Hepatocyte (in vitro differentiated cells): ENCODE measurements at regions not wholly inside any gene's neighbourhood (a gene's known extent, or its start where the extent isn't known, plus 50 kb on each side); places are given as distances from the start of the nearest gene placed in this dataset.

ENCODE experiments used
- DNase-seq: peaks from one replicate; pipeline ENCODE4 v3.0.0-alpha.2; 2016; ENCODE audit warnings: low spot score
- H2AFZ ChIP-seq: fragments of 200-600 bp; sonication (generic); 2 replicates; pipeline ENCODE4 v1.6.0; 2016; ENCODE audit warnings: antibody characterized with exemption, mild to moderate bottlenecking
- H3K27ac ChIP-seq: fragments of 200-600 bp; sonication (generic); 2 replicates; pipeline ENCODE4 v1.5.1; 2016; ENCODE audit warnings: mild to moderate bottlenecking
- H3K27me3 ChIP-seq: fragments of 200-600 bp; sonication (generic); 2 replicates; pipeline ENCODE4 v1.6.1; 2016
- H3K36me3 ChIP-seq: fragments of 200-600 bp; sonication (generic); replicated peaks from 2 replicates; pipeline ENCODE4 v1.5.1; 2016; ENCODE audit warnings: low read depth; ENCODE audit not compliant: insufficient read depth
- H3K4me1 ChIP-seq: fragments of 200-600 bp; sonication (generic); 2 replicates; pipeline ENCODE4 v1.5.1; 2016; ENCODE audit warnings: mild to moderate bottlenecking, moderate library complexity; ENCODE audit not compliant: insufficient read depth
- H3K4me2 ChIP-seq: fragments of 200-600 bp; sonication (generic); 2 replicates; pipeline ENCODE4 v1.6.0; 2016
- H3K4me3 ChIP-seq: fragments of 200-600 bp; sonication (generic); 2 replicates; pipeline ENCODE4 v1.5.1; 2016; ENCODE audit warnings: mild to moderate bottlenecking
- H3K79me2 ChIP-seq: fragments of 200-600 bp; sonication (generic); 2 replicates; pipeline ENCODE4 v1.6.0; 2017; ENCODE audit warnings: mild to moderate bottlenecking
- H3K9me2 ChIP-seq: fragments of 200-600 bp; sonication (generic); replicated peaks from 2 replicates; pipeline ENCODE4 v1.6.0; 2017; ENCODE audit warnings: mild to moderate bottlenecking; ENCODE audit not compliant: insufficient read depth
- H3K9me3 ChIP-seq: fragments of 200-600 bp; sonication (generic); 2 replicates; pipeline ENCODE4 v1.5.1; 2016; ENCODE audit warnings: low read depth, mild to moderate bottlenecking
- H4K20me1 ChIP-seq: fragments of 200-600 bp; sonication (generic); 2 replicates; pipeline ENCODE4 v1.6.0; 2016; ENCODE audit warnings: mild to moderate bottlenecking; ENCODE audit not compliant: insufficient read depth, poor library complexity, severe bottlenecking
- EZH2 ChIP-seq: fragments of 200-600 bp; sonication (generic); IDR thresholded peaks from 2 replicates; pipeline ENCODE4 v1.6.1; 2016; ENCODE audit warnings: antibody characterized with exemption, mild to moderate bottlenecking, borderline replicate concordance
- EZH2phosphoT487 ChIP-seq: fragments of 200-600 bp; sonication (generic); IDR thresholded peaks from one replicate; pipeline ENCODE4 v1.6.1; 2018; ENCODE audit warnings: antibody characterized with exemption, mild to moderate bottlenecking, low read depth, moderate library complexity; ENCODE audit not compliant: unreplicated experiment, severe bottlenecking
- WGBS: methylation state at CpG from one replicate; pipeline ENCODE4 v1.1.6; 2016; ENCODE audit warnings: low lambda C conversion rate; ENCODE audit errors: missing lambda C conversion rate; 5-methylcytosine and 5-hydroxymethylcytosine counted together
- TF ChIP-seq, protein P1 (sequence below): fragments of 200-600 bp; sonication (generic); IDR thresholded peaks from 2 replicates; pipeline ENCODE4 v1.5.1; 2016; ENCODE audit warnings: antibody characterized with exemption, mild to moderate bottlenecking; ENCODE audit not compliant: poor library complexity

DNA sequence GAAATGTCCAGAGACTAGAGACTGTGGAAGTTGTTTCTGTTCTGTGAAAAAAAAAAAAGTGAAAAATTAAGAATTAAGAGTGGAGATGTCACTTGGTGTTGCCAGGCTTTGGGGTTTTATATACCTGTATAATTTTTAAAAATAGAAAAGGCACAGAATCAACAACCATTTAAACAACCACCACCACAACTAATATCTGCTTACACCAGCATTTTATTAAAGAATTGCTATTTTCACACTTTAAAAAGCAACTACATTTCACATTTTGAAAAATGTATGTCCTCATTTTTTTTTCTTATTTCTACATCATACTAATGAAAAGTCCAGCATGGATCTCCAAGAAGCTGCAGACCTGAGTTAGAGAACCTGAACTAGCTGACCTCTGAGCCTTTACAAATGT, 167.5 kb upstream of the DTNA start:
- Histone ChIP-seq H3K4me3 (no peak overlapping the region), H2AFZ (no peak overlapping the region), H3K4me2 (no peak overlapping the region), H3K27me3 (no peaks in the 10 kb centered on the region), H3K79me2 (no peaks in the 10 kb centered on the region), H3K9me2 (no peaks in the 10 kb centered on the region), H3K27ac (no peak overlapping the region), H4K20me1 (no peaks in the 10 kb centered on the region), H3K36me3 (no peaks in the 10 kb centered on the region), H3K9me3 (no peaks in the 10 kb centered on the region), H3K4me1 (no peaks in the 10 kb centered on the region)
- TF ChIP-seq EZH2: no peak
- no peak for TF ChIP-seq EZH2phosphoT487
- TF ChIP-seq, protein P1, sequence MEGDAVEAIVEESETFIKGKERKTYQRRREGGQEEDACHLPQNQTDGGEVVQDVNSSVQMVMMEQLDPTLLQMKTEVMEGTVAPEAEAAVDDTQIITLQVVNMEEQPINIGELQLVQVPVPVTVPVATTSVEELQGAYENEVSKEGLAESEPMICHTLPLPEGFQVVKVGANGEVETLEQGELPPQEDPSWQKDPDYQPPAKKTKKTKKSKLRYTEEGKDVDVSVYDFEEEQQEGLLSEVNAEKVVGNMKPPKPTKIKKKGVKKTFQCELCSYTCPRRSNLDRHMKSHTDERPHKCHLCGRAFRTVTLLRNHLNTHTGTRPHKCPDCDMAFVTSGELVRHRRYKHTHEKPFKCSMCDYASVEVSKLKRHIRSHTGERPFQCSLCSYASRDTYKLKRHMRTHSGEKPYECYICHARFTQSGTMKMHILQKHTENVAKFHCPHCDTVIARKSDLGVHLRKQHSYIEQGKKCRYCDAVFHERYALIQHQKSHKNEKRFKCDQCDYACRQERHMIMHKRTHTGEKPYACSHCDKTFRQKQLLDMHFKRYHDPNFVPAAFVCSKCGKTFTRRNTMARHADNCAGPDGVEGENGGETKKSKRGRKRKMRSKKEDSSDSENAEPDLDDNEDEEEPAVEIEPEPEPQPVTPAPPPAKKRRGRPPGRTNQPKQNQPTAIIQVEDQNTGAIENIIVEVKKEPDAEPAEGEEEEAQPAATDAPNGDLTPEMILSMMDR: no peak
- no peak for DNase-seq

DNA sequence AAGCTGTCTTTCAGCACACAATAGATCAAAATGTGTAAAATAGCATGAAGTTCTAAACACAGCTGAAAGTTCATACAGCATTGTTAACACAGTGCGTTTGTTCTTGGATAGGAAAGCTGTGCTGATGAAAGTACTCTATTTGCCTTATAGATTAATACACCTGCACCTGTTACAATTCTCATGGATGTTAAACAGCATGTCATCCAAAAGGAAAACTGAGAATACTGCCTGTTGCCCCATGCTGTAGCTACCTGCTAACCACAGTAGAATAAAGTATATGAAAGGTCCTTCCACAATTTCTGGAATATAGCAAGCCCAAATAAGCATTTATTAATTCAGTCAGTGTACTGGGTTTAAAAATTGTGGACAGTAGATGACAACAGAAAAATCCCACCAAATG, 166.7 kb upstream of the DTNA start:
- no peaks in the 10 kb centered on the region for H3K36me3 ChIP-seq
- no peak overlapping the region for H3K4me3 ChIP-seq
- WGBS: 68% methylated on average over 1 of the region's 1 CpG
- H2AFZ ChIP-seq: no peak overlapping the region
- no peaks in the 10 kb centered on the region for H3K9me3 ChIP-seq
- H3K79me2 ChIP-seq: no peaks in the 10 kb centered on the region
- TF ChIP-seq EZH2 (no peak), EZH2phosphoT487 (no peak)
- TF ChIP-seq, protein P1: no peak
- H3K27ac ChIP-seq: no peak overlapping the region
- H4K20me1 ChIP-seq: no peaks in the 10 kb centered on the region
- DNase-seq: no peak
- no peaks in the 10 kb centered on the region for H3K27me3 ChIP-seq
- no peaks in the 10 kb centered on the region for H3K9me2 ChIP-seq
- no peaks in the 10 kb centered on the region for H3K4me1 ChIP-seq
- H3K4me2 ChIP-seq: no peak overlapping the region

DNA sequence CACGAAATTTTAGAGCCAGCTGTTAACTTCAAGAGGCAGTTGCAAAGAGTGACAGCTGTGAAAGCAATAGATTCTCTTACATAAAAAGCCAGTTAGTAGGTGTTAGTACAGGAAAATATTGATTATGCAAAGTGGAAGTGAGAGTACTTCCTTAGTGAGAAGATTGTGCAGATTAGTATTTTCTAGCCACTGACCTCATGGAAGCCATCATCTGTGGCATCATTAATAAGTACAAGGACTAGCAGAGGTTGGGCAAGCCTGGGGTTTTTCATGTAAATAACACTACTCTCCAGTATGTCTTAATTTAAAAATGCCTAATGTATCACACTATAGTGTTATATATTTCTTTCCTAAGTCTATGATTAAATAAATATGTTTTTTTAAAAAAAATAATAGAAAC, 166.2 kb upstream of the DTNA start:
- Histone ChIP-seq H3K4me3 (no peak overlapping the region), H3K27ac (no peak overlapping the region), H3K4me1 (no peaks in the 10 kb centered on the region), H3K9me3 (no peaks in the 10 kb centered on the region), H2AFZ (no peak overlapping the region), H4K20me1 (no peaks in the 10 kb centered on the region), H3K9me2 (no peaks in the 10 kb centered on the region), H3K36me3 (no peaks in the 10 kb centered on the region), H3K79me2 (no peaks in the 10 kb centered on the region), H3K27me3 (no peaks in the 10 kb centered on the region), H3K4me2 (no peak overlapping the region)
- DNase-seq: no peak
- TF ChIP-seq, protein P1: no peak
- TF ChIP-seq EZH2 (no peak), EZH2phosphoT487 (no peak)
- 64% methylated on average over 1 of the region's 1 CpG for WGBS

GRCh38 chr18:34544930-34545329, 165.2 kb upstream of the DTNA start:
- no peaks in the 10 kb centered on the region for H4K20me1 ChIP-seq
- H3K27ac ChIP-seq: no peak overlapping the region
- no peaks in the 10 kb centered on the region for H3K79me2 ChIP-seq
- no peak overlapping the region for H3K4me3 ChIP-seq
- no peak for TF ChIP-seq EZH2
- no peak for TF ChIP-seq EZH2phosphoT487
- TF ChIP-seq, protein P1: no peak
- no peaks in the 10 kb centered on the region for H3K27me3 ChIP-seq
- H3K4me1 ChIP-seq: no peaks in the 10 kb centered on the region
- WGBS: 84% methylated on average over 3 of the region's 3 CpGs
- DNase-seq: no peak
- H3K9me3 ChIP-seq: no peaks in the 10 kb centered on the region
- no peaks in the 10 kb centered on the region for H3K9me2 ChIP-seq
- no peaks in the 10 kb centered on the region for H3K36me3 ChIP-seq
- H3K4me2 ChIP-seq: no peak overlapping the region
- no peak overlapping the region for H2AFZ ChIP-seq
